H9 (cell line): ENCODE measurements at regions not wholly inside any gene's neighbourhood (a gene's known extent, or its start where the extent isn't known, plus 50 kb on each side); places are given as distances from the start of the nearest gene placed in this dataset.

ENCODE experiments used
- DNase-seq: peaks from one replicate; pipeline ENCODE4 v3.0.0-alpha.2; 2017
- H2AFZ ChIP-seq: one replicate; pipeline ENCODE4 v1.6.1; 2013; ENCODE audit warnings: mild to moderate bottlenecking, low read length, control low read depth, moderate library complexity
- H2AK5ac ChIP-seq: 2 replicates; pipeline ENCODE4 v1.6.1; 2013; ENCODE audit warnings: low read length, control low read depth, mixed read lengths; ENCODE audit not compliant: insufficient read length
- H2BK120ac ChIP-seq: one replicate; pipeline ENCODE4 v1.6.1; 2013; ENCODE audit warnings: low read depth, mild to moderate bottlenecking, low read length, control low read depth, inconsistent platforms; ENCODE audit not compliant: poor library complexity, severe bottlenecking
- H2BK12ac ChIP-seq: 2 replicates; pipeline ENCODE4 v1.6.1; 2013; ENCODE audit warnings: low read length, control low read depth, mixed read lengths, low read depth; ENCODE audit not compliant: insufficient read length
- H2BK15ac ChIP-seq: 2 replicates; pipeline ENCODE4 v1.6.1; 2013; ENCODE audit warnings: low read depth, low read length, control low read depth
- H2BK20ac ChIP-seq: one replicate; pipeline ENCODE4 v1.6.1; 2013; ENCODE audit warnings: low read depth, mild to moderate bottlenecking, low read length, control low read depth, inconsistent platforms; ENCODE audit not compliant: poor library complexity, severe bottlenecking
- H2BK5ac ChIP-seq: 2 replicates; pipeline ENCODE4 v1.6.1; 2013; ENCODE audit warnings: low read length, control low read depth, mixed read lengths; ENCODE audit not compliant: insufficient read length
- H3K14ac ChIP-seq: 2 replicates; pipeline ENCODE4 v1.6.1; 2013; ENCODE audit warnings: low read length, control low read depth; ENCODE audit not compliant: insufficient read depth
- H3K18ac ChIP-seq: 2 replicates; pipeline ENCODE4 v1.6.1; 2013; ENCODE audit warnings: low read depth, mild to moderate bottlenecking, mixed read lengths, low read length, control low read depth; ENCODE audit not compliant: insufficient read length
- H3K23ac ChIP-seq: 2 replicates; pipeline ENCODE4 v1.6.1; 2013; ENCODE audit warnings: low read length, control low read depth, mixed read lengths, low read depth; ENCODE audit not compliant: insufficient read length
- H3K23me2 ChIP-seq: 2 replicates; pipeline ENCODE4 v1.6.1; 2013; ENCODE audit warnings: low read depth, mild to moderate bottlenecking, mixed read lengths, low read length, control low read depth; ENCODE audit not compliant: insufficient read length, poor library complexity, severe bottlenecking
- H3K27ac ChIP-seq: 2 replicates; pipeline ENCODE4 v1.5.1; 2013; ENCODE audit warnings: low read length, control low read depth, mixed read lengths, low read depth; ENCODE audit not compliant: insufficient read length
- H3K27me3 ChIP-seq: 2 replicates; pipeline ENCODE4 v1.6.1; 2013; ENCODE audit warnings: low read length, control low read depth, inconsistent platforms; ENCODE audit not compliant: insufficient read depth
- H3K4ac ChIP-seq: 2 replicates; pipeline ENCODE4 v1.6.1; 2013; ENCODE audit warnings: low read depth, mild to moderate bottlenecking, control low read depth, inconsistent platforms, low read length, moderate library complexity
- H3K4me1 ChIP-seq: 2 replicates; pipeline ENCODE4 v1.6.1; 2013; ENCODE audit warnings: low read length, control low read depth, inconsistent platforms; ENCODE audit not compliant: insufficient read depth
- H3K4me2 ChIP-seq: 2 replicates; pipeline ENCODE4 v1.6.1; 2013; ENCODE audit warnings: low read length, control low read depth, mixed read lengths; ENCODE audit not compliant: insufficient read length, insufficient read depth
- H3K56ac ChIP-seq: 2 replicates; pipeline ENCODE4 v1.6.1; 2013; ENCODE audit warnings: low read depth, mild to moderate bottlenecking, mixed read lengths, low read length, control low read depth; ENCODE audit not compliant: insufficient read length
- H3K79me1 ChIP-seq: 2 replicates; pipeline ENCODE4 v1.6.1; 2013; ENCODE audit warnings: low read depth, mild to moderate bottlenecking, moderate library complexity, low read length, control low read depth, inconsistent platforms; ENCODE audit not compliant: insufficient read depth, poor library complexity, severe bottlenecking
- H3K79me2 ChIP-seq: 2 replicates; pipeline ENCODE4 v1.6.1; 2013; ENCODE audit warnings: low read length, control low read depth, inconsistent platforms; ENCODE audit not compliant: insufficient read depth
- H3K9ac ChIP-seq: 2 replicates; pipeline ENCODE4 v1.6.1; 2013; ENCODE audit warnings: low read length, control low read depth, mixed read lengths; ENCODE audit not compliant: insufficient read length; ENCODE audit errors: extremely low read depth
- H3K9me3 ChIP-seq: one replicate; pipeline ENCODE4 v1.6.1; 2013; ENCODE audit warnings: low read depth, low read length, inconsistent platforms; ENCODE audit not compliant: control insufficient read depth
- H3T11ph ChIP-seq: one replicate; pipeline ENCODE4 v1.6.1; 2013; ENCODE audit warnings: mild to moderate bottlenecking, low read length, control low read depth, inconsistent platforms
- H4K20me1 ChIP-seq: one replicate; pipeline ENCODE4 v1.6.1; 2013; ENCODE audit not compliant: control insufficient read depth, insufficient read length, insufficient read depth
- H4K5ac ChIP-seq: 2 replicates; pipeline ENCODE4 v1.6.1; 2013; ENCODE audit warnings: low read depth, mild to moderate bottlenecking, mixed read lengths, low read length, control low read depth; ENCODE audit not compliant: insufficient read length
- H4K8ac ChIP-seq: replicated peaks from 2 replicates; pipeline ENCODE4 v1.6.1; 2013; ENCODE audit warnings: low read length, control low read depth, mixed read lengths, low read depth; ENCODE audit not compliant: insufficient read length
- H4K91ac ChIP-seq: 2 replicates; pipeline ENCODE4 v1.6.1; 2013; ENCODE audit warnings: low read depth, mild to moderate bottlenecking, moderate library complexity, mixed read lengths, low read length, control low read depth; ENCODE audit not compliant: insufficient read length
- H3K27ac Mint-ChIP-seq, 3 experiments: 2 replicates in 2 of 3; 3 replicates in 1 of 3; pipeline ENCODE4 v1.8.0; 2020 to 2021; ENCODE audit warnings: mixed read lengths in 3 of 3, mild to moderate bottlenecking in 1 of 3, moderate library complexity in 1 of 3
- H3K27me3 Mint-ChIP-seq: 2 replicates; pipeline ENCODE4 v1.8.0; 2021; ENCODE audit warnings: low read depth, mild to moderate bottlenecking, moderate library complexity, mixed read lengths
- H3K36me3 Mint-ChIP-seq, 3 experiments: 2 replicates in 2 of 3; 3 replicates in 1 of 3; pipeline ENCODE4 v1.8.0; 2020 to 2021; ENCODE audit warnings: low read depth in 3 of 3, mixed read lengths in 3 of 3; ENCODE audit not compliant: insufficient read depth in 1 of 3
- H3K4me1 Mint-ChIP-seq, 2 experiments: 2 replicates each; pipeline ENCODE4 v1.8.0; 2020; ENCODE audit warnings: mixed read lengths in 2 of 2
- H3K4me3 Mint-ChIP-seq, 2 experiments: 2 replicates in 1 of 2; 3 replicates in 1 of 2; pipeline ENCODE4 v1.8.0; 2020 to 2021; ENCODE audit warnings: mild to moderate bottlenecking in 2 of 2, mixed read lengths in 2 of 2, moderate library complexity in 1 of 2
- H3K9me3 Mint-ChIP-seq, 2 experiments: 2 replicates in 1 of 2; 3 replicates in 1 of 2; pipeline ENCODE4 v1.8.0; 2020; ENCODE audit warnings: mild to moderate bottlenecking in 2 of 2, mixed read lengths in 2 of 2, moderate library complexity in 1 of 2
- WGBS: extraction: QIAGEN DNeasy Blood & Tissue Kit; methylation state at CpG from one replicate; pipeline ENCODE4 v1.1.7; 2013; ENCODE audit warnings: missing lambda C conversion rate, low lambda C conversion rate, mixed read lengths; ENCODE audit not compliant: insufficient read length; ENCODE audit errors: extremely low coverage; 5-methylcytosine and 5-hydroxymethylcytosine counted together
- TF ChIP-seq, protein P1 (sequence below): fragments of 200-600 bp; sonication (generic); conservative IDR thresholded peaks from 3 replicates; pipeline ENCODE4 v1.8.0; 2021; ENCODE audit warnings: antibody characterized with exemption, mild to moderate bottlenecking

DNA sequence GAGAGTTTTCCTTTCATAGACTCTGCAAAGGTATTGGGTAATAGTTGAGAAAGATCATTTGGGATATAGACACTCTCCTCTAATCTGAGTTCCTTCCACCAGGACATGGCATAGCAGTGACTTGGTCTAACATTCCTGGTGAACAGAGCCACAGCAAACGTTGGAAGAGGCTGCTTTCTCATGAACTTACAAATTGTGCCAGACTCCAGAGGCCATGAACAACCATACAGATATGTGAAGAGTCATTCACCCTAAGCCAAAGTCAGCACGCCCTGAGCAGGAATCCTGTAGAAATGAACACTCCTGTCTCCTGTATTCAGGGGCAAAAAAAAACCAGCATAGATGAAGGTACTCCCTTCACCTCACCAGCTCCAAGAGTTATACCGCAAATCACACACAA is 152.8 kb downstream of the TMEM18 start:
- Histone ChIP-seq H4K20me1 (no peaks in the 10 kb centered on the region), H2BK15ac (no peak overlapping the region), H3K79me2 (no peaks in the 10 kb centered on the region), H3K18ac (no peak overlapping the region), H3K23me2 (no peaks in the 10 kb centered on the region), H3K4me1 (peaks cover 3% of the 10 kb centered on the region; the same call in 1 of the 2 replicates), H2AK5ac (no peak overlapping the region), H4K91ac (no peak overlapping the region), H3K79me1 (no peaks in the 10 kb centered on the region), H3K4ac (no peak overlapping the region), H2BK5ac (no peak overlapping the region), H4K5ac (no peak overlapping the region), H3K14ac (no peak overlapping the region), H3K56ac (no peak overlapping the region), H3K4me2 (no peak overlapping the region), H3K27me3 (no peaks in the 10 kb centered on the region; the same call in 1 of the 2 replicates), H2BK12ac (no peak overlapping the region), H3K9me3 (no peaks in the 10 kb centered on the region), H3K27ac (no peak overlapping the region), H3K23ac (no peak overlapping the region), H3K9ac (no peak overlapping the region), H2BK20ac (no peak overlapping the region), H2BK120ac (no peak overlapping the region), H3T11ph (no peak overlapping the region), H2AFZ (no peak overlapping the region), H4K8ac (no peak overlapping the region)
- DNase-seq = no peak
- WGBS = no CpG with 5 or more reads among the region's 3 CpGs
- TF ChIP-seq, protein P1, sequence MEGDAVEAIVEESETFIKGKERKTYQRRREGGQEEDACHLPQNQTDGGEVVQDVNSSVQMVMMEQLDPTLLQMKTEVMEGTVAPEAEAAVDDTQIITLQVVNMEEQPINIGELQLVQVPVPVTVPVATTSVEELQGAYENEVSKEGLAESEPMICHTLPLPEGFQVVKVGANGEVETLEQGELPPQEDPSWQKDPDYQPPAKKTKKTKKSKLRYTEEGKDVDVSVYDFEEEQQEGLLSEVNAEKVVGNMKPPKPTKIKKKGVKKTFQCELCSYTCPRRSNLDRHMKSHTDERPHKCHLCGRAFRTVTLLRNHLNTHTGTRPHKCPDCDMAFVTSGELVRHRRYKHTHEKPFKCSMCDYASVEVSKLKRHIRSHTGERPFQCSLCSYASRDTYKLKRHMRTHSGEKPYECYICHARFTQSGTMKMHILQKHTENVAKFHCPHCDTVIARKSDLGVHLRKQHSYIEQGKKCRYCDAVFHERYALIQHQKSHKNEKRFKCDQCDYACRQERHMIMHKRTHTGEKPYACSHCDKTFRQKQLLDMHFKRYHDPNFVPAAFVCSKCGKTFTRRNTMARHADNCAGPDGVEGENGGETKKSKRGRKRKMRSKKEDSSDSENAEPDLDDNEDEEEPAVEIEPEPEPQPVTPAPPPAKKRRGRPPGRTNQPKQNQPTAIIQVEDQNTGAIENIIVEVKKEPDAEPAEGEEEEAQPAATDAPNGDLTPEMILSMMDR = no peak
- no peak overlapping the region for H3K27ac Mint-ChIP-seq
- no peak overlapping the region for H3K4me3 Mint-ChIP-seq
- peaks cover 45% of the 10 kb centered on the region for H3K27me3 Mint-ChIP-seq
- H3K4me1 Mint-ChIP-seq = peaks cover 2 to 4% of the 10 kb centered on the region in 2 experiments; a peak in 2 of 4 replicates
- no peaks in the 10 kb centered on the region for H3K36me3 Mint-ChIP-seq
- H3K9me3 Mint-ChIP-seq = peaks cover 2 to 3% of the 10 kb centered on the region in 2 experiments; a peak in 2 of 5 replicates
